ENCODE measurements at regions not wholly inside any gene's neighbourhood (a gene's known extent, or its start where the extent isn't known, plus 50 kb on each side); places are given as distances from the start of the nearest gene placed in this dataset.

DNA sequence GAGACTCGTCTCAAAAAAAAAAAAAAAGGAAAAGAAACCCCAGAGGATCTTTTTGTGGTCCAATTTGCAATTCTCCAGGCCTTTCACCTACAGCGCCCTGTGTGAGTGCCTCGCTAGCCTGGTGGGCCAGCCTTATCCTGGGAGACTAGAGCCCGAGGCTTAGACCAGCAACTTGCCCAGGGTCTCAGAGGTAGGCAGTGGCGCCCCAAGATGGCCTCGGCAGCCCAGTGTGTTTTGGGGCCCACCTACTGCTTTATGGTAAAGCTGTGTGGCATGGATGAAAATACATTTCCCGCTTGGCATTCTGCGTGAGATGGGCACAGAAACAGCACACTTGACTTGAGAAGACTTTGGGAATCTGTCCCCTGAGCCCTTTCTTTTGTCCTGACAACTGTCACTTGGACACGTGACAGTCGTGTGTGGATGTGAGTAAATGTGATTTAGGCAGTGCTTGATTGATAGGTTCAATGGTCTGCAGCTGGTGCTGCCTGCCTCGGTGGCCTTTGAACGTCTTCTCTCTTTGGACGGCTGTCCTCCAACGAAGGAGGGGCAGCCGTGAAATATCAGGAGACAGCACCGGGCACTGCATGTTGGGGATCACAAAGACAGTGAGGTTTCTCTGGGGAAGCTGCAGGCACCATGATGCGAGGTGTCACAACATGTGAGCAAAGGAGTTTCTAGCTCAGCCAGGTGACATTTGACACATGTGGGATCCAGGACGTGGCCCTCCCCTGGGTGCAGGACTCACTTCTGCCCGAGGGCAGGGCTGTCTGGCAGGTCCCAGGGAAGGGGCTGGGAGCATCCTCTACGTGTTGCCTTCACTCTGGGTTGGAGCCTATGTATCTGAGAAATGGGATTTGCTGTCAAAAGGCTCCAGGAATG lies 209.5 kb upstream of the TWIST2 start:
- DNase-seq: no peak

GRCh38 chr2:238638982-238639628 lies 208.8 kb upstream of the TWIST2 start:
- DNase-seq: no peak

DNA sequence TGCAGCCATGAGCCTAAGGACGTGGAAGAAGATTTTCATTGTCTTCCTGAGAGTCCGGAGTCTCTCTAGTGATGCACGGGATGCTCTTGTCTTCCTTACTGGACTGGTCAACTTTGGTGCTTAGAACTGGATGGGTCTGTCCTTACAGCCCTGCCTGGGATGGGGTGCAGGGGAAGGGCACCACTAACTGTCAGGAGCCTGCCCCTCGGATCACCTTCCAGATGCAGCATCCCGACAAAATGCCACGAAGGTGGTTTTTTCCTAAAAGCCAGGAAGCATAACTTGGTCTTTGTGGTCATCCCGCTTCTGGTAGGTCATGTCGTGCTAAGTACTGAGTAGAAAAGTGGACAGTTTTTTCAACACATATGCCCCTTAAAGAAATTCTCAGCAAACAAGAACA lies 207.4 kb upstream of the TWIST2 start:
- DNase-seq: no peak

DNA sequence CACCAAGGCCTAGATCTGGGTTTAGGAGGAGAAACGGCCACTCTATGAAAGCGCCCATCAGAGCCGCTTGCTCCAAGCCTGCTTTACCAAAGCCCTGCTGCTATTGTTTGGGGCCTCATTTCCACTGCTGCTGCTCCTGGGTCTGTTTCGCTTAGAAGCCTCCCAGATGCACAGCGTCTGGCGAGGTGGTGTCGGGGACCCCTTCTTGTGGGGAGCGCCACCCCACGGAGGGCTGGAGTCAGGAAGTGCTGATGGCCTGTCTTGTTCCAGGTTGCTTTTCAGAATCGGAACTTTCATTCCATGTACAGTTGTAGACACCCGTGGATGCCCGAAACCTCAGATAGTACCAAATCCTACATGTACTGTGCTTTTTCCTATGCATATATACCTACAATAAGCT lies 204.9 kb upstream of the TWIST2 start:
- DNase-seq: no peak

GRCh38 chr2:238643400-238643907 lies 204.4 kb upstream of the TWIST2 start:
- no peak for DNase-seq

- no peak for DNase-seq
These were observed 203.5 kb upstream of the TWIST2 start for GRCh38 chr2:238644095-238645081.

GRCh38 chr2:238645095-238645494 lies 202.8 kb upstream of the TWIST2 start:
- no peak for DNase-seq

DNA sequence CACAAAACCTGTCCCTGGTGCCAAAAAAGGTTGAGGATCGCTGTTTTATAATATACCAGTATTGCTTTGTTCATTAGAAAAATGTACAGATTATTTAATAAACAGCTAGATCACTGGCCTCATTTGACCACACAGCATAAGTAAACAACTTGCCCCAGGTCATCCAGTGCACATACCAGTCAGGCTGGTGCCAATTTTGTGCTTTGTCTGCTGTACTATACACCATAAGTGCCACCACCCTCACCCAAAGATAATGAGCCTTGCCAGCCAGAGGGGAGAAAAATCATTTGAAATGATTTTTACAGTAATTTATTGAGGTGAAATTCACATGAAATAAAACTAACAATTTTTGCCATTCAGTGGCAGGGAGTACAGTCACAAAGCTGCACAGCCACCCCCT lies 202.2 kb upstream of the TWIST2 start:
- DNase-seq: no peak

DNA sequence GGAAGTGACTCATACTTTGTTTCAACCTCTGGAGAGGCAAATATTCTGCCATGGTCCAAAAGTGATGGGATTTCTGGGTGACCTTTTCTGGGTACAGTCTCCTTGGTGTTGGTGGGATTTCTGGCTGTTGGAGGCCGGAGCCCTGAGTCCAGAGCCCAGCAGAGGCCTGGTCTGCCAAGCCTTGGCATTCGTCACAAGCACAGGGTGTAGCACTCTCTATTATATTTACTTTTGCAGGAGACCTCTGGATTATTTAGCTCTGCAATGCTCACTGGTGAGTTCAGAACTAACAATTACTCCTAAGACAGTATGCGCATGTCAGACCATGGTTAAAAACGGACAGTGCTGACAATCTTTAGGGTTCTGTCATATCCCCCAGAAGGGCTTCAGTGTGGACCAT lies 201.6 kb upstream of the TWIST2 start:
- no peak for DNase-seq

DNA sequence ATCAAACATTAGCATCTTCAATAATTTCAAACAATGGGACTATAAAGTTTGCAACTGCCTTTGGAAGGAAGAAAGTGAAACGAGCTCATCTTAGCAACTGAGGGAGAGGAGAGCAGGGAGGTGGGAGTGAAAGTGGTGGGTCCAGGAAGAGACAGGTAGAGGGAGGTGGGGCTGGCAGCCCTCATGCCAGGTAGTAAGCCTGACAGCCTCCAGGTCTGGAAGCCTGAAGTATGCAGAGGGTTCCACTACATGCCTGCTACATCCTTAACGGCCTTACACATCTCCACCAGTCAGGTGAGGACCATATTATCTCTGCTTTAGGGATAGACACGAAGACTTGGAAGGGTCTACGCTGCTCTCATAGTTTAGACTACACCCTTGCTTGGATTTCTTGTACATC lies 201.1 kb upstream of the TWIST2 start:
- no peak for DNase-seq

DNA sequence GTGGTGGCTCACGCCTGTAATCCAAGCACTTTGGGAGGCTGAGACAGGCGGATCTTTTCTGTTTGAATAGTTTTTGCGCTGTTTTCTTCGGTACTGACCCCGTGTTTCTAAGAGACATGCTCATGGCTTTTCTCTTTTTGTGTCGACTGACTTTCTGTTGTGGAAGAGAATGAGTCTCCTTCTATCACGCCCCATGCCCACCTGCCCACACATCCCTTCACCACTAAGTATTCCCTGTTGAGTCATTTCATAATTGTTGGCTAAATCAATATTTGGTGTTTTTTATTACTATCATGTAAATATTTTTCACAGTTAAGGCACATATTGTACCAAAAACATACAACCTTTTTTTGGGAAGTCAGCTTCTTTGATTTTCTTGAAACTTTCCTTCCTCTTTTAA lies 198.8 kb upstream of the TWIST2 start:
- no peak for DNase-seq

GRCh38 chr2:238649936-238650518 lies 197.9 kb upstream of the TWIST2 start:
- DNase-seq: no peak

DNA sequence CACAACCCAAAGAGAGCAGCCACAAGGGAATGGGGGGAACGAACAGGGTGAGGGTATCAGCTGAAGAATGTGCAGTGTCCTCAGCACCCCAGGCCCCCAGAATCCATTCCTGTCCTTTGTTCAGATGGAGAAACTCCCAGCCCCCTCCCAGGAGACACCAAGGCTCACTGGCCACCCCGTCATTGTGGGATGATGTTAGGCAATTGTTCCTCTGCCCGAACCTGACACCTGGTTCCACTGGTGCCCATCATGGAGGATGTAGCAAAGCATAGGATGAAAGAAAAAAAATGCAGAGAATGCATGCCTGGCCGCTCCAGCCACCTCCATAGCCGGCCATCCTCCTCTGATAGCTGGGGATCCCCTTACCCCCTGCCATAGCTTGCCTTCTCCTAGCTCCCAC lies 197.3 kb upstream of the TWIST2 start:
- DNase-seq: no peak

DNA sequence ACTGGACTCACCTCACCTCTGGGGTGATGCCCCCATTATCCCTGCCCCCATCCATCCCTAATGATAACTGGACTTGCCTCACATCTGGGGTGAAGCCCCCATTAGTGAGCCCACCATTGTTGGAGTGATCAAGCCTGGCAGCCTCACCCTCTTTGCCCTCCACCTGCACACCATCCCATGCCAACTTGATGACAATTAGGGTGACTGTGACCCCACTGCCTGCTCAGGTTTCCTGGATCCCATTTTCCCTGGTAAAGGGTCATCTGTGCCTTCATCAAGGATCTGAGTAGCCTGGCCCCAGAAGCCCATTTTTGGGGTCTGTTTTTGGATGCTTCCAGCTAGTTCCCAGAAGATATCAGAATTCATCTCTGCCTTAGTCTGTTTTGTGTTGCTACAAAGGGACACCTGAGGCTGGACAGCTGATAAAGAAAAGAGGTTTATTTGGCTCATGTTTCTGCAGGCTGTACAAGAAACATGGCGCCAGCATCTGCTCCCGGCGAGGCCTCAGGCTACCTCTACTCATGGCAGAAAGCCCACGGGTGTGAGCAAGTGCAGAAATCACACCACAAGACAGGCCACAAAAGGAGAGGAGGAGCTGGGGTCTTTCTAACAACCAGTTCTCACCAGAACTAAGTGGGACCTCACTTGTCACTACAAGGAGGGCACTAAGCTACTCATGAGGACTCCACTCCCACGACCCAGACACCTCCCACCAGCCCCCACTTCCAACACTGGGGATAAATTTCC lies 196.4 kb upstream of the TWIST2 start:
- DNase-seq: no peak

- DNase-seq: no peak
These were observed 195.7 kb upstream of the TWIST2 start for GRCh38 chr2:238652053-238652770.

DNA sequence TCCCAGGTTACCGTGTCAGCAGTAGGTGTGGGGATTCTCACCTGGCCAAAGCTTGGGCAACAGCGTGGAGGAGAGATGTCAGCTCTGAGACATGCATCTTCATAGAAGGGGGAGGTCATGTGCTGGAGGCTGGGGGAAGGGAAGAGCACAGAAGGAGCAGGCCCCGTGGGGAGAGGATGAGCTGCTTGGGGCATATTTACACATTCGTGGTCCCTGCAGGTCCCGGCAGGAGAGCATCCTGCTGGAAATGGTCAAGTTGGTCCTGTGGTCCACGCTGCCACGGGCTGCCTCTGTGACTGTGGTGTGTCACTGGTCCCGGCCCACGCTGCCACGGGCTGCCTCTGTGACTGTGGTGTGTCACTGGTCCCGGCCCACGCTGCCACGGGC lies 195.1 kb upstream of the TWIST2 start:
- DNase-seq: no peak

GRCh38 chr2:238653431-238654109 lies 194.3 kb upstream of the TWIST2 start:
- DNase-seq: no peak

- no peak for DNase-seq
These were observed 193.2 kb upstream of the TWIST2 start for GRCh38 chr2:238654479-238655197.

GRCh38 chr2:238655198-238655860 lies 192.6 kb upstream of the TWIST2 start:
- DNase-seq: no peak

All from stimulated activated CD8-positive, alpha-beta memory T cell treated with anti-CD3 and anti-CD28 coated beads, Interleukin-4, amount 100 ng/mL, for 48 hours (primary cell).